ES-I3 (cell line): ENCODE measurements at regions not wholly inside any gene's neighbourhood (a gene's known extent, or its start where the extent isn't known, plus 50 kb on each side); places are given as distances from the start of the nearest gene placed in this dataset.

Source experiments
- H3K36me3 ChIP-seq: 2 replicates; pipeline ENCODE4 v1.6.1; 2013; ENCODE audit warnings: mild to moderate bottlenecking, low read length, control low read depth, moderate library complexity; ENCODE audit not compliant: insufficient read depth
- H3K4me1 ChIP-seq: 2 replicates; pipeline ENCODE4 v1.6.1; 2013; ENCODE audit warnings: mild to moderate bottlenecking, control low read depth, low read length; ENCODE audit not compliant: insufficient read depth
- H3K9ac ChIP-seq: 2 replicates; pipeline ENCODE4 v1.6.1; 2013; ENCODE audit warnings: low read depth, mild to moderate bottlenecking, low read length, moderate library complexity
- H3K9me3 ChIP-seq: 2 replicates; pipeline ENCODE4 v1.6.1; 2013; ENCODE audit warnings: mild to moderate bottlenecking, low read length, moderate library complexity; ENCODE audit not compliant: control insufficient read depth, insufficient read depth

DNA sequence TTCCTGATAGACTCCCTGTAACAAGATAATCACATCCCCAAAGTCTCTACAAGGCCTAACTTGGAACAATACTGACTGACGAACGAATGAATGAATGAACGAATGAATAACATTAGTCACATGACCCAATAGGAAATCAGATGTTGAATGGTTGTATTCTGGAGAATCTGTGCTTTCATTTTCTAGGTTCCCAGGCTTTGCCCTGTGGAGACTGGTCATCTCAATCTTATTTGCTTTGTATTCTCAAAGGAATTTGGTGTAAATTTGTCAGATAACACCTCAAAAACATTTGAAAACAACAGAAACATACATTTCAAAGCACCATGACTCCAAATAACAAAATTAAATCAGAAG, 69.6 kb upstream of the COL1A2 start:
- Histone ChIP-seq H3K9me3 (peaks cover 3% of the 10 kb centered on the region; the same call in 1 of the 2 replicates), H3K4me1 (peaks cover under 1% of the 10 kb centered on the region; the same call in 1 of the 2 replicates), H3K9ac (no peak overlapping the region), H3K36me3 (no peaks in the 10 kb centered on the region)

GRCh38 chr7:94330269-94331020, 64.2 kb upstream of the COL1A2 start:
- H3K9me3 ChIP-seq = no peaks in the 10 kb centered on the region
- peaks cover 9% of the 10 kb centered on the region for H3K4me1 ChIP-seq
- no peaks in the 10 kb centered on the region for H3K36me3 ChIP-seq
- no peak overlapping the region for H3K9ac ChIP-seq

- Histone ChIP-seq H3K36me3 (no peaks in the 10 kb centered on the region), H3K4me1 (peaks cover 9% of the 10 kb centered on the region), H3K9me3 (no peaks in the 10 kb centered on the region), H3K9ac (no peak overlapping the region)
Measured at GRCh38 chr7:94332571-94332970, 62.1 kb upstream of the COL1A2 start.

DNA sequence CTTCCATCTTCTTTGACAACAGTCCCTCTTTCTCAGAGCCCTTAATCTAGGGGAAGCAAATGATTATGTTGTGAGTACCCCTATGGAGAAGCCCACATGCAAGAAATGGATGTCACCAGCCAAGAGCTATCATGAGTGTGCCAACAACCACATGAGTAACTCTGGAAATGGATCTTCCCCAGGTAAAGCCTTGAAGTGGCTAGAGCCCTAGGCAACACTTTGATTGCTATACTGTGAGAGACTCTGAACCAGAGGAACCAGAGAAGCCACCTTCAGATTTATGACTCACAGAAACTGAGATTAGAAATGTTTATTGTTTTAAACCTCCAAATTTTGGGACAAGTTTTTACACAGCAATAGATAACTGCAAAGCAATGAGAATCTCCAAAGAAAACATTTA, 60.9 kb upstream of the COL1A2 start:
- H3K4me1 ChIP-seq = peaks cover 9% of the 10 kb centered on the region
- H3K9ac ChIP-seq = no peak overlapping the region
- H3K36me3 ChIP-seq = no peaks in the 10 kb centered on the region
- no peaks in the 10 kb centered on the region for H3K9me3 ChIP-seq

DNA sequence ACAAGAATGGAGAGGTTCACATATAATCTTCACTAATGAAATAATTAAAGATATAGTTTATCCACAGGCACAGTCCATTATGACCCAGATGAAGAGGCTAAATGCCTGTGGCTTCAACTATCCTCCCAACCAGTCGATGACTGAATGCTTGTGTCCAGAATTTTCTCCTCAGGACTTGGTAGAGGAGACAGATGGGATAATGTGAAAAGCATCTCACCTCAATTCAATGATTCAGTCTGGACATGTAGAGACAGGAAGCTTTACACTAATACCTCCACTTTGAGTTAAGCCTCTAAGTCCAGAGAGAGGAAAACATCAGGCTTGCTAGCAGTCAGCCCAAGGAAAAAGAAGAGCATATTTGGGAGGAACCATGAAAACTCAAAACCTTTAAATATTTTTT, 59.1 kb upstream of the COL1A2 start:
- Histone ChIP-seq H3K4me1 (peaks cover 4% of the 10 kb centered on the region), H3K9ac (no peak overlapping the region), H3K9me3 (no peaks in the 10 kb centered on the region), H3K36me3 (no peaks in the 10 kb centered on the region)

DNA sequence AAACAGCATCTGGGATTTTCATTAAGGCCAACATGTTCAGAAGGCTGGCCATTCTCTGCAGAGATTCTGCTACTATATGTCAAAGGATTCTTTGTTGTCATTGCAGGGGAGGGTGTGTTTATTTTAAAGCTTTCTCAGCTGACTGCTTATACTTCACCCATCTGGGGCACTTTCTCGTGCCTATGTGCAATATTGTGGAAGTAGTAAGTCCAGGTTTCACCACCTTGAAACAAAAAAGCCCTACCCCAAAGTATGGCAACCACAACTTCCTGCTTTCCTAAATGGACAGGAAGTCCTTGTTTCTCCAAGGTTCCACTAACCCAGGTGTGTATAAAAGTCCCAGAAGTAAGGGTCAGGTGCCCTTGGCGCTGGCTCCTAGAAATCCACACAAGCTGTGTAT, 58.7 kb upstream of the COL1A2 start:
- Histone ChIP-seq H3K9ac (no peak overlapping the region), H3K36me3 (no peaks in the 10 kb centered on the region), H3K4me1 (no peaks in the 10 kb centered on the region), H3K9me3 (no peaks in the 10 kb centered on the region)

DNA sequence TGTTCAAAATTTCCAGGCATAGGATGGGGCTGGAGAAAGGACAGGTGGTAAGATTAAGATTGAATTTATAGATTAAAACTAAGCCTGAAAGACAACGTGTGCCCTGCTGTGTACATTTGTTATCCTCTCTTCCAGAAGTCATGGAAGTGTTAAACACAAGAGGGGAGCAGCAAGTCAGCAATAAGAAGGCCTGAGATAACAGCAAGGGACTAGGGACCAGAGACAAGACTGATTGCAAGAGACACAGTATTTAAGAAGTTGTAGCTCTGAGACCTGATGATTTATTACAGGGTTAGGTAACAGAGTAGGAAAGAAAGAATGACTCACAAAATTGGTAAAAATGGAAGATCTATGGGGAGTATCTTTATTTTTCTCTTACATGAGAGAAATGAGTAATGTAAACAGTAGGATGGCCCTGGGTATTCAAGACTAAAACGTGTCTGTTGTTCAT, 55.7 kb upstream of the COL1A2 start:
- H3K9ac ChIP-seq = no peak overlapping the region
- H3K4me1 ChIP-seq = no peaks in the 10 kb centered on the region
- no peaks in the 10 kb centered on the region for H3K9me3 ChIP-seq
- no peaks in the 10 kb centered on the region for H3K36me3 ChIP-seq

DNA sequence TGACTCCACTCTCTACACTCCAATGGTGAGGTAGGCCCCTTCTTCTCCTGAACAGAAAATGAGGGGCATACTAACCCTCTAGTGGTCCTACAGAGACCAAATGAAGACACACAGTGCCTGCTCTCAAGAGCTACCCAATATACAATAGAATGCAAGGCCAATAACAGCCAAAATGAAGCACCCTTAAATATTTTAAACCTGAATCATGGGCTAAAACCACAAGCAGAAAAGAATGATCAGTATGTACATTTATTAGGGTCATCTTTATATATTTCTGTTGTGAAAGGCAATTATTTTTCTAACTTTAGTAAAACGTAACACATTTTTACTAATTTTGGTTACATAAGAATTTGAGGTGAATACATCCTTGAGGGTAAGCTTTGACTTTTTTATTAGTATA, 49.9 kb upstream of the COL1A2 start:
- H3K36me3 ChIP-seq = no peaks in the 10 kb centered on the region
- H3K9ac ChIP-seq = no peak overlapping the region
- peaks cover 7% of the 10 kb centered on the region for H3K4me1 ChIP-seq
- H3K9me3 ChIP-seq = no peaks in the 10 kb centered on the region; the same call in 1 of the 2 replicates
